Keratinocyte (primary cell): ENCODE measurements at regions not wholly inside any gene's neighbourhood (a gene's known extent, or its start where the extent isn't known, plus 50 kb on each side); places are given as distances from the start of the nearest gene placed in this dataset.

ENCODE experiments used
- DNase-seq: peaks from one replicate; pipeline ENCODE4 v3.0.0-alpha.2; 2011; ENCODE audit warnings: low read depth, missing footprints, low spot score
- FAIRE-seq: peaks from 2 replicates; lab custom pipeline; 2011; peaks lifted over from hg19 to GRCh38; lab: Jason Lieb, UNC
- H2AFZ ChIP-seq: 2 replicates; pipeline ENCODE4 v1.6.0; 2012; ENCODE audit warnings: low read length, control low read depth, inconsistent platforms; ENCODE audit not compliant: control insufficient read depth
- H3K27ac ChIP-seq: 2 replicates; pipeline ENCODE4 v1.5.1; 2011; ENCODE audit warnings: low read length; ENCODE audit not compliant: control insufficient read depth, insufficient read depth
- H3K27me3 ChIP-seq: 3 replicates; pipeline ENCODE4 v1.6.0; 2011; ENCODE audit warnings: low read length; ENCODE audit not compliant: control insufficient read depth, insufficient read depth; ENCODE audit errors: extremely low read depth
- H3K36me3 ChIP-seq, 2 experiments: 2 replicates in 1 of 2; 3 replicates in 1 of 2; pipeline ENCODE4 v1.5.1; 2011; ENCODE audit warnings: low read length in 2 of 2, mild to moderate bottlenecking in 1 of 2; ENCODE audit not compliant: control insufficient read depth in 2 of 2, insufficient read depth in 2 of 2; ENCODE audit errors: extremely low read depth in 1 of 2
- H3K4me1 ChIP-seq: 3 replicates; pipeline ENCODE4 v1.5.1; 2011; ENCODE audit warnings: low read length; ENCODE audit not compliant: control insufficient read depth, insufficient read depth; ENCODE audit errors: extremely low read depth
- H3K4me2 ChIP-seq: 3 replicates; pipeline ENCODE4 v1.6.0; 2011; ENCODE audit warnings: low read depth, low read length; ENCODE audit not compliant: control insufficient read depth, insufficient read depth; ENCODE audit errors: extremely low read depth
- H3K4me3 ChIP-seq, 3 experiments: fragments of 200-600 bp in 1 of 3; sonication (generic) in 1 of 3; 2 replicates in 2 of 3; 3 replicates in 1 of 3; pipeline ENCODE4 v1.5.1; 2011 to 2016; ENCODE audit warnings: low read length in 3 of 3, mild to moderate bottlenecking in 3 of 3, control low read depth in 2 of 3, inconsistent platforms in 1 of 3, low read depth in 1 of 3, mixed read lengths in 1 of 3, mixed run types in 1 of 3, moderate library complexity in 1 of 3; ENCODE audit not compliant: control insufficient read depth in 2 of 3, insufficient read depth in 2 of 3; ENCODE audit errors: extremely low read depth in 1 of 3
- H3K79me2 ChIP-seq: 2 replicates; pipeline ENCODE4 v1.6.0; 2012; ENCODE audit warnings: low read length; ENCODE audit not compliant: control insufficient read depth, insufficient read depth
- H3K9ac ChIP-seq: 3 replicates; pipeline ENCODE4 v1.6.0; 2011; ENCODE audit warnings: low read length; ENCODE audit not compliant: control insufficient read depth, insufficient read depth; ENCODE audit errors: extremely low read depth
- H3K9me1 ChIP-seq: 3 replicates; pipeline ENCODE4 v1.6.0; 2011; ENCODE audit warnings: low read length; ENCODE audit not compliant: control insufficient read depth, insufficient read depth; ENCODE audit errors: extremely low read depth
- H3K9me3 ChIP-seq: 2 replicates; pipeline ENCODE4 v1.5.1; 2012; ENCODE audit warnings: low read depth, low read length; ENCODE audit not compliant: control insufficient read depth
- H4K20me1 ChIP-seq: 3 replicates; pipeline ENCODE4 v1.6.0; 2011; ENCODE audit warnings: low read length; ENCODE audit not compliant: control insufficient read depth, insufficient read depth; ENCODE audit errors: extremely low read depth
- CTCF ChIP-seq, 3 experiments: IDR thresholded peaks in 1 of 3; conservative IDR thresholded peaks in 1 of 3; optimal IDR thresholded peaks in 1 of 3; 2 replicates in 2 of 3; 3 replicates in 1 of 3; pipeline versions ENCODE3 to v1.5.1; 2011; ENCODE audit warnings: low read length in 3 of 3, mild to moderate bottlenecking in 3 of 3, moderate library complexity in 2 of 3, control low read depth in 1 of 3, inconsistent platforms in 1 of 3; ENCODE audit not compliant: insufficient read depth in 2 of 3; ENCODE audit errors: extremely low read depth in 1 of 3
- EZH2 ChIP-seq: IDR thresholded peaks from one replicate; pipeline ENCODE4 v1.6.1; 2012; ENCODE audit warnings: inconsistent platforms, mild to moderate bottlenecking, low read length, moderate library complexity
- dilution Hi-C: fragments of 300-500 bp; cut with MboI; formaldehyde crosslinking; loops from one replicate; pipeline ENCODE4 v1.7.0; 2020; ENCODE audit warnings: low sequenced_read_pairs; ENCODE audit not compliant: extremely low pct_ligation_motif_present

- Histone ChIP-seq H4K20me1 (no peaks in the 10 kb centered on the region), H3K9ac (no peak overlapping the region), H3K27me3 (peaks cover 3% of the 10 kb centered on the region), H3K4me3 (no peak overlapping the region), H3K9me3 (no peaks in the 10 kb centered on the region), H2AFZ (no peak overlapping the region), H3K79me2 (no peaks in the 10 kb centered on the region), H3K4me2 (no peak overlapping the region), H3K4me1 (no peaks in the 10 kb centered on the region), H3K36me3 (no peaks in the 10 kb centered on the region), H3K9me1 (no peaks in the 10 kb centered on the region), H3K27ac (no peak overlapping the region)
- no peak for TF ChIP-seq EZH2
- TF ChIP-seq CTCF (optimal IDR thresholded peaks at IDR 0.05 in 1 of 3, IDR thresholded peaks at IDR 0.05 in 1 of 3, conservative IDR thresholded peaks at IDR 0.05 in 1 of 3; ENCODE audit: extremely low read depth in 1 of 3, insufficient read depth in 2 of 3, low read length in 3 of 3) = no peak
- dilution Hi-C loops = no loop called here
- FAIRE-seq = no peak
- DNase-seq = no peak
Observed at GRCh38 chr4:181643466-181643865, 599.7 kb upstream of the TENM3 start.

- Histone ChIP-seq H3K4me1 (no peaks in the 10 kb centered on the region), H2AFZ (no peak overlapping the region)
- TF ChIP-seq EZH2 = no peak
- TF ChIP-seq CTCF (optimal IDR thresholded peaks at IDR 0.05 in 1 of 3, IDR thresholded peaks at IDR 0.05 in 1 of 3, conservative IDR thresholded peaks at IDR 0.05 in 1 of 3; ENCODE audit: extremely low read depth in 1 of 3, insufficient read depth in 2 of 3, low read length in 3 of 3) = no peak
Observed at GRCh38 chr4:181645489-181645888, 597.7 kb upstream of the TENM3 start.

More at GRCh38 chr4:181645489-181645888, 597.7 kb upstream of the TENM3 start:
- dilution Hi-C loops = no loop called here
- Histone ChIP-seq H3K27ac (no peak overlapping the region), H3K9me1 (no peaks in the 10 kb centered on the region), H3K36me3 (no peaks in the 10 kb centered on the region), H3K9me3 (no peaks in the 10 kb centered on the region), H3K79me2 (no peaks in the 10 kb centered on the region), H3K9ac (no peak overlapping the region), H3K27me3 (peaks cover 3% of the 10 kb centered on the region), H4K20me1 (no peaks in the 10 kb centered on the region), H3K4me2 (no peak overlapping the region), H3K4me3 (no peak overlapping the region)
- DNase-seq (no peak), FAIRE-seq (no peak)
